ENCODE measurements at regions not wholly inside any gene's neighbourhood (a gene's known extent, or its start where the extent isn't known, plus 50 kb on each side); places are given as distances from the start of the nearest gene placed in this dataset.

GRCh38 chr2:196511258-196512168, 128.0 kb upstream of the CCDC150 start:
- intact Hi-C loops (cut with DNase I) = no loop called here
- Histone ChIP-seq H3K4me1 (peaks cover 0 to 37% (median 0%) of the 10 kb centered on the region in 9 donors), H3K9me3 (no peaks in the 10 kb centered on the region), H3K27me3 (no peaks in the 10 kb centered on the region), H3K36me3 (no peaks in the 10 kb centered on the region), H3K4me3 (no peak overlapping the region), H3K27ac (peak overlapping the region in 1 of 10 donors; percentile 4)
- ATAC-seq (no peak), DNase-seq (no peak)
- 79 to 81% methylated on average over 3 of the region's 3 CpGs for WGBS, 2 donors
- TF ChIP-seq, protein P1, sequence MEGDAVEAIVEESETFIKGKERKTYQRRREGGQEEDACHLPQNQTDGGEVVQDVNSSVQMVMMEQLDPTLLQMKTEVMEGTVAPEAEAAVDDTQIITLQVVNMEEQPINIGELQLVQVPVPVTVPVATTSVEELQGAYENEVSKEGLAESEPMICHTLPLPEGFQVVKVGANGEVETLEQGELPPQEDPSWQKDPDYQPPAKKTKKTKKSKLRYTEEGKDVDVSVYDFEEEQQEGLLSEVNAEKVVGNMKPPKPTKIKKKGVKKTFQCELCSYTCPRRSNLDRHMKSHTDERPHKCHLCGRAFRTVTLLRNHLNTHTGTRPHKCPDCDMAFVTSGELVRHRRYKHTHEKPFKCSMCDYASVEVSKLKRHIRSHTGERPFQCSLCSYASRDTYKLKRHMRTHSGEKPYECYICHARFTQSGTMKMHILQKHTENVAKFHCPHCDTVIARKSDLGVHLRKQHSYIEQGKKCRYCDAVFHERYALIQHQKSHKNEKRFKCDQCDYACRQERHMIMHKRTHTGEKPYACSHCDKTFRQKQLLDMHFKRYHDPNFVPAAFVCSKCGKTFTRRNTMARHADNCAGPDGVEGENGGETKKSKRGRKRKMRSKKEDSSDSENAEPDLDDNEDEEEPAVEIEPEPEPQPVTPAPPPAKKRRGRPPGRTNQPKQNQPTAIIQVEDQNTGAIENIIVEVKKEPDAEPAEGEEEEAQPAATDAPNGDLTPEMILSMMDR (IDR thresholded peaks at IDR 0.05) = no peak

DNA sequence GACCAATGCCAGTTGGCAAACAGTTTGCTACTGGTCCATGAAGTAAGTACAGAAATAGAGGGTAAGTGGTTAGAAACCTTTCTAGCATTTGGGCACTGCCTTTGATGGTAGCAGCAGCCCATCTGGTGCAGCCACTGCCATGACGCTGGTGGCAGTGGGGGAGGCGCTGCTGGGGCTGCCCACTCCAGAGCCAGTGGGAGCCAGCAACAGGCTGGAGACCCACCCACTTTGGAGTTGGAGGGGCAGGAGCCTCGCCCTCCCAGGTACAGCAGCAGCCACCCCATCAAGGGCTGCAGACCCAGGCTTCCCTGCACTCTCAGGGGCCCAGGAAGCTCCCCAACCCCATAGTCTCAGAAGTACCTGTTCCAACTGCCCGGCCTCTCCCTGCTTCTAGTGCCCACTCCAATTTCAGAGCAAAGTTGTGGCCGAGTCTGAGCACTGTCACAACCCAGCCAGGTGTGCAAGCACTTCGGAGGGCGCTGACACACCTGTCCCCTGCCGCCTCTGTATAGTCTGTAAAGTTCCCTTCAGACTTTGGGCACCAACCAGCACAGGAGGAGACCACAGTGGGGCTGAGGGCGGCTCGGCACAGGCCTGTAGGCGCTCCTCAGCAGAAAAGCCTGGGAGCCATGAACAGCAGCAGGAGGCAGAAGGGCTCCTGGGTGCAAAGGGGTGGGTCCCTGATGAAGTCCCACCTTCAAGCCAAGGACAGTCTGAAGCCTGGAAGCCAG, 125.6 kb upstream of the CCDC150 start:
- no peak for DNase-seq

DNA sequence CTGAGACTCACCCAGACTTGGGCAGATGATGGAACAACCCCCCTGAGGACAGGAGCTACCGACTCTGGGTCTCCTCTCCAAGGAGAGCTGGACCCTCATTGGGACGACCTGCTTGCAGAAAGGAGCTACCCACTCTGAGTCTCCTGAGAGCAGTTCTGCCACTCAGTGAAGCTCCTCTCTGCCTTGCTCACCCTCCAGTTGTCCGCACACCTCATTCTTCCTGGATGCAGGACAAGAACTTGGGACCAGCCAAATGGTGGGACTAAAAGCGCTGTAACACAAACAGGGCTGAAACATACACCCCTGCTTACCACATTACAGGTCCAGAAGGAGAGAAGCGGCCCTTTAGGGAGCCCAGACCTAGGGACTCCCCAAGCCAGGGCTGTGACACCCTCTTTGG, 124.9 kb upstream of the CCDC150 start:
- WGBS, 2 donors = 92 to 95% methylated on average over 5 of the region's 5 CpGs
- H3K27ac ChIP-seq = peak overlapping the region in 4 of 10 donors; percentile 17 to 62 (median 36)
- intact Hi-C loops (cut with DNase I) = no loop called here
- no peaks in the 10 kb centered on the region for H3K36me3 ChIP-seq
- TF ChIP-seq, protein P1 (IDR thresholded peaks at IDR 0.05) = no peak
- peaks cover 0 to 30% (median 0%) of the 10 kb centered on the region in 9 donors for H3K4me1 ChIP-seq
- DNase-seq (no peak), ATAC-seq (peak in 4 of 8 donors; percentile 7 to 38 (median 16))
- no peaks in the 10 kb centered on the region for H3K9me3 ChIP-seq
- no peak overlapping the region for H3K4me3 ChIP-seq
- H3K27me3 ChIP-seq = no peaks in the 10 kb centered on the region

More for the DNA sequence above, 125.6 kb upstream of the CCDC150 start:
- WGBS, 2 donors = 93% methylated on average over 10 to 11 of the region's 11 CpGs
- intact Hi-C loops (cut with DNase I) = no loop called here
- Histone ChIP-seq H3K36me3 (no peaks in the 10 kb centered on the region), H3K9me3 (no peaks in the 10 kb centered on the region), H3K4me1 (peaks cover 0 to 30% (median 0%) of the 10 kb centered on the region in 9 donors), H3K4me3 (no peak overlapping the region), H3K27ac (no peak overlapping the region), H3K27me3 (no peaks in the 10 kb centered on the region)
- TF ChIP-seq, protein P1 (IDR thresholded peaks at IDR 0.05) = no peak
- ATAC-seq = peak in 4 of 8 donors; percentile 19 to 55 (median 28)

- Histone ChIP-seq H3K27me3 (no peaks in the 10 kb centered on the region), H3K4me1 (peaks cover 0 to 30% (median 0%) of the 10 kb centered on the region in 9 donors), H3K27ac (peak overlapping the region in 4 of 10 donors; percentile 17 to 62 (median 36)), H3K9me3 (no peaks in the 10 kb centered on the region), H3K4me3 (no peak overlapping the region), H3K36me3 (no peaks in the 10 kb centered on the region)
- DNase-seq (peak; percentile 24 to 25), ATAC-seq (peak in 7 of 8 donors; percentile 55 to 85 (median 77))
- 52 to 60% methylated on average over 11 of the region's 11 CpGs for WGBS, 2 donors
- intact Hi-C loops (cut with DNase I) = no loop called here
- TF ChIP-seq, protein P1 (IDR thresholded peaks at IDR 0.05) = no peak
Observed at GRCh38 chr2:196515051-196515450, 124.5 kb upstream of the CCDC150 start.
